Suppressor macrophage (primary cell): ENCODE measurements at regions not wholly inside any gene's neighbourhood (a gene's known extent, or its start where the extent isn't known, plus 50 kb on each side); places are given as distances from the start of the nearest gene placed in this dataset.
"Not testable (repeated sequence)": the region's sequence is repeated elsewhere in the genome, so short reads cannot be mapped to it uniquely, and the experiment has no call there.

Experiments used
- DNase-seq, 4 experiments: peaks; one replicate each; pipeline ENCODE4 v3.0.0-alpha.2; 2020 to 2022

GRCh38 chr4:3365326-3365725 lies 72.5 kb downstream of the RGS12 start:
- no peak for DNase-seq

DNA sequence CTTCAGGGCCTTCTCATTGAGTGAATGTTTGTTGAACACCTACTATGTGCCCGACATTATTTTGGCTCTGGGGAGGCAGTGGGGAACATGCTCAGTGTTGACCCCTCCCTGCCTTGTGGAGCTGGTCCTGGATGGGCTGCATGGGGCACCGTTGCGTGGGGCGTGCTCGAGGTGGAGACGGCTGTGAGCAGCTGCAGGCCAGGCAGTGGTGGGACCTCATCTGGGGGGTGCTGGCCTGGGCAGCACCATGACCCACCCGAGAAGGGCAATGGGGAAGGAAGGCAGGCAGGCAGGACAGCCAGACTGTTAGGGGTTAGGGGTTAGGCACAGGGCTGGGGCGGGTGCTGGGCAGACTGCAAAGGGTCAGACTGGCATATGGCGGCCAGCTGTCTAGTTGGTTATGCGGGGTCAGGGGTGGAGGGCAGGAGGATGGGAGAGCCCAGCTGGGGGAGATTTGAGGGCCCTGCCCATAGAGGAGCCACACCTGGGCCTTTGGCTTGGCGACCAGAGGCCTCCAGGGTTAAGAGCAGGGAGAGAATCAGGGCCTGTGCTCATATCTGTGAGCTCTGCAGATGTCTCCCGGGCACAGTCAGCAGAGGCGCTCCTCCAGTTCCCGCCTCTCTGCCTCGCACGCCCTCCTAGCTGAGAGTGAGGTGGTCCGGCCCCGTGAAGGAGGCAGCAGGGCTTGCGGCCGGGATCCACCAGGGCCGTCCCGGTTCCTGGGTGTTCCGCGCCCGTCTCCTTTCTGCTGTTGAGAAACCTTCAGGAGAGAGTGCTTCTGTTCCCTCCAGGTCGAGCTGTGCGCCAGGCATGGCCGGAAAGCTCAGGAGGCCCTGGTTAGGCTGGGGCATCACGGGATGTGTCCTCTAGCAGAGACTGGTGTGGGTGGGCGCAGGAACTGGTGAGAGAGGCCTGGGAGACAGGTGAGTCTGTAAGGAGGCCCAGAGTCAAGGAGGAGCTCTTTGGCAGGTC lies 73.3 kb downstream of the RGS12 start:
- DNase-seq = no peak

- no peak for DNase-seq
Observed at GRCh38 chr4:3366893-3367775, 74.3 kb downstream of the RGS12 start.

- no peak for DNase-seq
Observed at GRCh38 chr4:3367866-3368265, 73.9 kb upstream of the HGFAC start.

DNA sequence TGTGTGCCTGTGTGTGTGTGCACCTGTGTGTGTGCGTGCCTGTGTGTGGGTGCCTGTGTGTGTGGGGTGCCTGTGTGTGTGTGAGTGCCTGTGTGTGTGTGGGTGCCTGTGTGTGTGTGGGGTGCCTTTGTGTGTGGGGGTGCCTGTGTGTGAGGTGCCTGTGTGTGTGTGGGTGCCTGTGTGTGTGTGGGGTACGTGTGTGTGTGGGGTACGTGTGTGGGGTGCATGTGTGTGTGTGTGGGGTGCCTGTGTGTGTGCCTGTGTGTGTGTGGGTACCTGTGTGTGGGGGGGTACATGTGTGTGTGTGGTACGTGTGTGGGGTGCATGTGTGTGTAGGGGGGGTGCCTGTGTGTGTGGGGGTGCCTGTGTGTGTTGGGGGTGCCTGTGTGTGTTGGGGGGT lies 73.4 kb upstream of the HGFAC start:
- no peak for DNase-seq

DNA sequence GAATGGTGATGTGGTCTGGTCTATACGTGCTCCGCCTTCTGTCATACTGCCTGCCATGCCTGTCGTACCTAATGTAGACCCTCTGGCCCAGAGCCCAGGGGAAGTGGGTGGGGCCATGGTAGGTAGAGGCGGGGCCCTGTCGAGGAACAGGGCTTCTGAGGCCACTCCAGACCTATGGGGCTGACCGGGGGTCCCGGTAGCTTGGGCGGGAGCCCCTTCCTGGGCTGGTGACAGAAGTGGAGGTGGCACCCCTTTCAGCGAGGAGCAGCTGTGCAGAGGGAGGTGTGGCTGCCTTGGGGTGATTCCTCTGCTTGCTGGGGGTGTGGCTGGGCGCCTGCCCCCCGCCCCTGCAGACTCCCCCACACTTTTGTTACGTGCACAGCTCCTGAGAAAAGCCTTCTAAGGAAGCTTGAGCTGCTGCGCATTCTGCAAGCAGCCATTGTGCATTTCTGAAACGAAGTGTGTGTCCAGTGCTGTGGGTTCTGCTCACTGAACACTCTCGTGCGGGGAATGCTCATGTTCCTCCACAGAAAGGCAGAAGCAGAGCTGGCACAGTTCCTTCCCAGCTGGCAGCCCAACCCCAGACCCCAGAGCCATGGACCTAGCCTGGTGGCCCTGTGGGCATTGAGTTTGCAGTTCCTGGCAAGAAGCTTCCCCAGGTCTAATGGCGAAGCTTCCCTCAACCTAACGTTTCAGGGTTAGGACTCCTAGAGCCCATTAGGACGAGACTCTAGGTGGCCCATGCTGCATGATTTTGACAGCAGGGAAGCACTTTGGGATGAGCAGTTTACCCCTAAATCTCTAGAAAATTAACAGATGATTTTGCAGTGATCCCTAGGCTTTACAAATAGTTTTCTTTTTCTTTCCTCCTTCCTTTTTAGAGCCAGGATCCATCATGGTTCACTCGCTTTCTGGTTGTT lies 72.7 kb upstream of the HGFAC start:
- peak; percentile 24 to 60 (median 42) for DNase-seq

GRCh38 chr4:3369781-3370674 lies 71.7 kb upstream of the HGFAC start:
- DNase-seq = peak; percentile 86 to 96 (median 91)

GRCh38 chr4:3371033-3372001 lies 70.5 kb upstream of the HGFAC start:
- peak; percentile 17 to 46 (median 37) for DNase-seq

DNA sequence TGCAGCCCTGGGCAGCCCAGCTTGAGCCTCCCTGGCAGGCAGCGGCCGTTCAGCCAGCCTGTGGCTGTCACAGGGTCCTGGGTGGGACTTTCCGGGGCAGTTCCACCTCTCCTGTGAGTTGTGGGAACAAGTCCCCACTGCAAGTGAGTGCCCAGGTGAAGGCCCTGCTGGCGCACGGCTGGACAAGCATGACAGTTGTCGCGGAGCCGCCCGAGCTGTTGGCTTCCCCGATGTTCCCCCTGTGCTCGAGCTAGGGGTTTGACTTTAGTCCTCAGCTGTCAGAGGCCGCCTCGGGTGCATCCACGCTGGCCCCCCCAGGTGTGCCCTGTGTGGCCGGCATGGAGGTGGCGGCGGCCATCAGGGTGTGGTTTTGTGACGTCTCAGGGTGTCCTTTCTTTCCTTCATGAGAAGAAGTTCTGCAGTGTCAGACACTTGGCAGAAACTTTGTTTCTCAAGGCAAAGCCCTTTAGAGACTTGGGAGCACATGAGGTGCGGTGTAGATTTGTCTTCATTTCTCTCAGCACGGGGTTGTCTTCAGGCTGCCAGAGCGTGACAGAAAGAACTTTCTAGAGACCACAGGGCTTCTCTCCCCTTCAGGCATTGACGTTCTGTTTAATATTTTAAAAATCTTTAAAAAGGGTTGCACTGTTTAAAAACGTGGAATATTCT lies 69.4 kb upstream of the HGFAC start:
- DNase-seq = no peak

DNA sequence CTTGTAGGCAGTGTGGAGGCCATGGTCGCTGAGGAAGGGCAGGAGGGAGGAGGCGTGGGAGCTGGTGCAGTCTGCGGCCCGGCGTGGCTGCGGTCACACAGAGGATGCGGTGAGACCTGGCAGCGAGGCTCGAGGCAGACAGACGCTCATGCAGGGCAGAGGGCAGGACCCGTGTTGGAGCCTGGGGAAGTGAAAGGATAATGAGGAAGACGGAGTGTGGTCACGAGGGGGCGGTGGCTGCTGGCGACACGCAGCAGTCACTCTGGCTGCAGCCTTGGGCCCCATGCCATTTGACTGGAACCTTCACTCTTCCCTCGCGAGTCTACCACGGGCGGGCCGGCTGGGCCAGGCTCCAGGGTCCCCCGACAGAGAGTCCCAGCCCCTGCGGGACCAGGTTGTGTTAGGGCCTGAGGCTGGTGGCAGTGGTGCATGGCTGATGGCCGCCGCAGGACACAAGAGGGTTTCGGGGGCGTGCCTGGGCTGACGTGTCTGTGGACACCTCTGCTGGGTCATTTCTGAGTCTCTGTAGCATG lies 68.8 kb upstream of the HGFAC start:
- DNase-seq = peak; percentile 96 to 98 (median 98)

- no peak for DNase-seq
Observed at GRCh38 chr4:3373468-3373867, 68.3 kb upstream of the HGFAC start.

DNA sequence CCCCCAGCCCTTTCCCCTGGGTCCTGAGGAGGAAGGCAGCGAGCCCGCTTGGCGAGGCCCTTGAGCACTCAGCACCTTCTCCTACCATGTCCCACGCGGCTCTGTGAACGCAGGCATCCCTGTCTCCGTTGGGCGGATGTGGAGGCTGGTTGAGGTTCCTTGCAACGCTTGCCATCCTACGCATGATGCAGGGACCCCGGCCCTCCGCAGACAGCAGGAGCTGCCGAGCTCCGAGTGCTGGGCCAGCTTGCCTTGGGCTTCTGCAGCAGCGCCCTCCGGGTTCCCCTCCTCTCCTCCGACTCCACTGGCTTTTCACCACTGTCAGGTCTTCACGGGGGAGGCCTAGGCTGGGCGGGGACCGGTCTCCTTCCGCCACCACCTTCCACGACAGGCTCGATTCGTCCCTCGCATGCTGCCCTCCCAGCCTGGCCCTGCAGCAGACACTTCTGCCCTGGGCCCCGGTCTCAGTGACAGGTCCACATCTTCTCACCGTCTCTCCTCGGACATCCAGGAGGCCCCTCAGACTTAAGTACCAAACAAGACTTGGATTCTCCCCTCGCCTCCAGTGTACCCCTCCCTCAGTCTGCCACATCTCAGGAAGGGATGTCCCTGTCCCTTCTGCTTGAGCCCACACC lies 67.6 kb upstream of the HGFAC start:
- no peak for DNase-seq

DNA sequence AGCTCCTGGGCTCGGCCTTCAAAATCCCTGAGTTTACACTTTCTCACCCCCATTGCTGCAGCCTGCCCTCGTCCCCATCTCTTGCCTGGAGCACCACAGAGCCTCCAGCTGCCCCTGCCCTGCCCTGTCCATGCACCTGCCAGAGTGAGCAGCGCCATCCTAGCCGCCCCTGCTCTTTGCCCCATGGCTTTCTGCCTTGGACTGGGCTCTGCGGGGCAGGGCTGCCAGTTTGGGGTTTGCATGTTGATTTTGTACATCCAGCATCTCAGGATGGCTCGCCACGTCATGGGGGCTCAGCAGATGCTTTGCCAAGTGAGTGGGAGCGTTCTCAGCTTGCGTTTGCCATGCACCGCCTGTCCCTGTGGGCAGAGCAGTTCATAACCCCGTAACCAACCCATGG lies 67.1 kb upstream of the HGFAC start:
- DNase-seq = no peak

GRCh38 chr4:3375688-3376087 lies 66.1 kb upstream of the HGFAC start:
- DNase-seq = no peak

DNA sequence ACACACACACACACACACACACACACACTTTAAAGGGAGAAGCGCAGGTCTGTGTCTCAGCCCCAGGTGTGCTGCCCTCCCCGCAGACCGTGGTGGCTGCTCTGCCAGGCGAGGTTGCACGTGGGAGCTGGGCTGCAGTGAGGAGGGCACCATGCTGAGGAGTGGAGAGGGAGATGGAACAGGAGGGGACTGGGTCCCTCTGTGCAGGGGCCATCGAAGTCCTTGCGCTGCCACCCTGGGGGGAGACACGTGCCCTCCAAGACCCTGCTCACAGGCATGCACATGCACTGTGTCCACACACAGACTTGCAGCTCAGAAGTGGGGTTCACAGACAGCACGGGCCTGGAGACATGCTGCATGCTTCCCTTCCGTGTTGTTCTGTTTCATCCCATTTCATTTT lies 65.5 kb upstream of the HGFAC start:
- DNase-seq = no peak

DNA sequence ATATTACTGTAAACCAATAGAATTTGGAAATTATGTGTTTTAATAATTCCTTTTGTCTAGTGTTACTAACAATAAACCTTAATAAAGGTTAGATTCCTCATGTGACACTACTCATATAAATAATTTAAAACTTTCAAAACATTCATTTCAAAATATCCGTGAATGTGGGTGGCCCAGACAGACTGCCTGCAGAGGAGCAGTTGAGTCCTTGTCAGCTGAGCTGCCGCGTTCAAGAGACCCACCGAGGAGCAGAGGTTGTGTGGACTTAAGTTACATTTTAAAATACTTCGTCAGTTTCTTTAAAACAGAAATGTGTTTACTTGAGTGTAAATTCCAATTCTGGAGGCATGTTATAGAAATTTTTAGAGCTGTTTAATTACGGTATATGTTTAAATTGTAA lies 64.2 kb upstream of the HGFAC start:
- DNase-seq = no peak

- DNase-seq = not testable (repeated sequence)
Observed at GRCh38 chr4:3380336-3380735, 61.4 kb upstream of the HGFAC start.

- not testable (repeated sequence) for DNase-seq
Observed at GRCh38 chr4:3381208-3381607, 60.6 kb upstream of the HGFAC start.

DNA sequence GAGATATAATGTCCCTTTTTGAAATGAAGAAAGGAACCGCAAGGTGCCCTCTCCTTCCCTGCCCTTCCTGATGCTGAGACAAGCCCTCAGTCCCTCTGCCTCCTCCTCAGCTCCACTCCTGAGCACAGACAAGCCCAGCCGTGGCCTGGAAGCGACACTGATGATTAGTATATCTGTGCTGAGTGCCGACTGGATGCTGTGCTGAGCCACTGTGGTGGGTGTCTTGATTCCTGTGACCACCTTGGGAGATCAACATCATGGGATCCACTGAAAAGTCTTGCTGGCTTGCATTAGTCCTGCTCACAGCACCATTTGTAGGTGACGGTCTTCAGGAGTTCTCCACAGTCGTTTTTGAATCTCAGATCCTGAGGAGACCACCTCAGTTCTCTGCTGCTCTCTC lies 59.5 kb upstream of the HGFAC start:
- no peak for DNase-seq
